ENCODE measurements at regions not wholly inside any gene's neighbourhood (a gene's known extent, or its start where the extent isn't known, plus 50 kb on each side); places are given as distances from the start of the nearest gene placed in this dataset.
A peak's percentile ranks its signal among the peaks of the same experiment; 100 is the strongest.
"Not testable (repeated sequence)": the region's sequence is repeated elsewhere in the genome, so short reads cannot be mapped to it uniquely, and the experiment has no call there.

GRCh38 chr15:62365795-62366442, 200.8 kb upstream of the C2CD4B start:
- DNase-seq (ENCODE audit: low read depth in 3 of 3), result no peak

- no peak for DNase-seq (ENCODE audit: low read depth in 3 of 3)
These were observed 204.4 kb upstream of the C2CD4B start for GRCh38 chr15:62369454-62369853.

- DNase-seq (ENCODE audit: low read depth in 3 of 3), result not testable (repeated sequence)
These were observed 206.6 kb upstream of the C2CD4B start for GRCh38 chr15:62371683-62372082.

- no peak for DNase-seq (ENCODE audit: low read depth in 3 of 3)
These were observed 212.8 kb upstream of the C2CD4B start for GRCh38 chr15:62377736-62378480.

- no peak for DNase-seq (ENCODE audit: low read depth in 3 of 3)
These were observed 213.8 kb upstream of the C2CD4B start for GRCh38 chr15:62378772-62379498.

GRCh38 chr15:62380011-62380410, 214.9 kb upstream of the C2CD4B start:
- no peak for DNase-seq (ENCODE audit: low read depth in 3 of 3)

- no peak for DNase-seq (ENCODE audit: low read depth in 3 of 3)
These were observed 217.0 kb upstream of the C2CD4B start for GRCh38 chr15:62382046-62382445.

GRCh38 chr15:62389885-62390790, 225.1 kb upstream of the C2CD4B start, which contains the start of gene TLN2:
TLN2 (plus strand) TSS chr15:62390550.
- DNase-seq (ENCODE audit: low read depth in 3 of 3), result peak in 1 of 3 donors; percentile 70

- DNase-seq (ENCODE audit: low read depth in 3 of 3), result peak in 1 of 3 donors; percentile 15
These were observed 225.9 kb upstream of the C2CD4B start for GRCh38 chr15:62390791-62391640.

GRCh38 chr15:62391641-62392262, 226.7 kb upstream of the C2CD4B start:
- peak in 1 of 3 donors; percentile 6 for DNase-seq (ENCODE audit: low read depth in 3 of 3)

GRCh38 chr15:62392376-62392775, 227.3 kb upstream of the C2CD4B start:
- peak in 1 of 3 donors; percentile 0 for DNase-seq (ENCODE audit: low read depth in 3 of 3)

- DNase-seq (ENCODE audit: low read depth in 3 of 3), result no peak
These were observed 228.1 kb upstream of the C2CD4B start for GRCh38 chr15:62393196-62393595.

- no peak for DNase-seq (ENCODE audit: low read depth in 3 of 3)
These were observed 229.0 kb upstream of the C2CD4B start for GRCh38 chr15:62394079-62394478.

GRCh38 chr15:62400778-62401177, 235.7 kb upstream of the C2CD4B start:
- DNase-seq (ENCODE audit: low read depth in 3 of 3), result no peak

- no peak for DNase-seq (ENCODE audit: low read depth in 3 of 3)
These were observed 237.6 kb upstream of the C2CD4B start for GRCh38 chr15:62402687-62403086.

GRCh38 chr15:62403164-62403809, 238.2 kb upstream of the C2CD4B start:
- DNase-seq (ENCODE audit: low read depth in 3 of 3), result no peak

- DNase-seq (ENCODE audit: low read depth in 3 of 3), result no peak
These were observed 239.3 kb upstream of the C2CD4B start for GRCh38 chr15:62404194-62404985.

- DNase-seq (ENCODE audit: low read depth in 3 of 3), result no peak
These were observed 241.3 kb upstream of the C2CD4B start for GRCh38 chr15:62406305-62406891.

Data from stimulated activated CD4-positive, alpha-beta T cell treated with anti-CD3 and anti-CD28 coated beads, TNF-alpha, amount 100 ng/mL, for 48 hours (primary cell).